ENCODE measurements at regions not wholly inside any gene's neighbourhood (a gene's known extent, or its start where the extent isn't known, plus 50 kb on each side); places are given as distances from the start of the nearest gene placed in this dataset.

GRCh38 chr7:33774762-33775523, 130.4 kb upstream of the BMPER start:
- no peak overlapping the region for H3K27ac ChIP-seq

GRCh38 chr7:33775790-33776189, 129.5 kb upstream of the BMPER start:
- H3K27ac ChIP-seq: no peak overlapping the region
- no peaks in the 10 kb centered on the region for H3K4me1 ChIP-seq
- no peaks in the 10 kb centered on the region for H3K9me3 ChIP-seq

More at GRCh38 chr7:33774762-33775523, 130.4 kb upstream of the BMPER start:
- H3K4me1 ChIP-seq: no peaks in the 10 kb centered on the region
- no peaks in the 10 kb centered on the region for H3K27me3 ChIP-seq
- no peak for TF ChIP-seq CTCF (IDR thresholded peaks at IDR 0.05)
- no peak overlapping the region for H3K4me3 ChIP-seq
- intact Hi-C loops (cut with DNase I): no loop called here
- no peaks in the 10 kb centered on the region for H3K9me3 ChIP-seq
- no peaks in the 10 kb centered on the region for H3K36me3 ChIP-seq
- no peak for DNase-seq (ENCODE audit: low spot score in 2 of 2)

GRCh38 chr7:33776788-33777187, 128.6 kb upstream of the BMPER start:
- intact Hi-C loops (cut with DNase I): no loop called here

More at GRCh38 chr7:33775790-33776189, 129.5 kb upstream of the BMPER start:
- Histone ChIP-seq H3K27me3 (no peaks in the 10 kb centered on the region), H3K4me3 (no peak overlapping the region), H3K36me3 (no peaks in the 10 kb centered on the region)
- intact Hi-C loops (cut with DNase I): no loop called here
- no peak for DNase-seq (ENCODE audit: low spot score in 2 of 2)
- TF ChIP-seq CTCF (IDR thresholded peaks at IDR 0.05): no peak

GRCh38 chr7:33778195-33778594, 127.1 kb upstream of the BMPER start:
- H3K4me3 ChIP-seq: no peak overlapping the region
- no peaks in the 10 kb centered on the region for H3K27me3 ChIP-seq
- TF ChIP-seq CTCF (IDR thresholded peaks at IDR 0.05): no peak
- peaks cover 0 to 3% of the 10 kb centered on the region in 2 donors for H3K36me3 ChIP-seq
- H3K4me1 ChIP-seq: no peaks in the 10 kb centered on the region
- no peaks in the 10 kb centered on the region for H3K9me3 ChIP-seq
- no peak overlapping the region for H3K27ac ChIP-seq
- intact Hi-C loops (cut with DNase I): no loop called here
- no peak for DNase-seq (ENCODE audit: low spot score in 2 of 2)

More at GRCh38 chr7:33776788-33777187, 128.6 kb upstream of the BMPER start:
- Histone ChIP-seq H3K27me3 (no peaks in the 10 kb centered on the region), H3K4me1 (no peaks in the 10 kb centered on the region), H3K36me3 (no peaks in the 10 kb centered on the region), H3K27ac (no peak overlapping the region), H3K9me3 (no peaks in the 10 kb centered on the region), H3K4me3 (no peak overlapping the region)
- no peak for DNase-seq (ENCODE audit: low spot score in 2 of 2)
- TF ChIP-seq CTCF (IDR thresholded peaks at IDR 0.05): no peak

- H3K36me3 ChIP-seq: peaks cover 0 to 3% of the 10 kb centered on the region in 2 donors
- TF ChIP-seq CTCF (IDR thresholded peaks at IDR 0.05): no peak
- DNase-seq (ENCODE audit: low spot score in 2 of 2): no peak
- no peaks in the 10 kb centered on the region for H3K9me3 ChIP-seq
- H3K4me1 ChIP-seq: no peaks in the 10 kb centered on the region
- intact Hi-C loops (cut with DNase I): no loop called here
- no peak overlapping the region for H3K4me3 ChIP-seq
- H3K27ac ChIP-seq: no peak overlapping the region
- H3K27me3 ChIP-seq: no peaks in the 10 kb centered on the region
These were observed 126.1 kb upstream of the BMPER start for GRCh38 chr7:33779216-33779615.
